ENCODE measurements at regions not wholly inside any gene's neighbourhood (a gene's known extent, or its start where the extent isn't known, plus 50 kb on each side); places are given as distances from the start of the nearest gene placed in this dataset.
"Not testable (repeated sequence)": the region's sequence is repeated elsewhere in the genome, so short reads cannot be mapped to it uniquely, and the experiment has no call there.

- not testable (repeated sequence) for TF ChIP-seq EZH2phosphoT487 (IDR thresholded peaks at IDR 0.05; ENCODE audit: insufficient read depth, low read depth); EZH2 (IDR thresholded peaks at IDR 0.05; ENCODE audit: insufficient read depth, poor library complexity, severe bottlenecking)
These were observed 1618.2 kb downstream of the SPATA31A7 start for GRCh38 chr9:62808081-62808480.
